HG02798 (cell line): ENCODE measurements at regions not wholly inside any gene's neighbourhood (a gene's known extent, or its start where the extent isn't known, plus 50 kb on each side); places are given as distances from the start of the nearest gene placed in this dataset.

ENCODE experiments used
- ATAC-seq: cut with Tn5 transposase; IDR thresholded peaks from one replicate; pipeline ENCODE4 v1.9.1; 2021; ENCODE audit warnings: mild to moderate bottlenecking; ENCODE audit not compliant: unreplicated experiment, poor library complexity

DNA sequence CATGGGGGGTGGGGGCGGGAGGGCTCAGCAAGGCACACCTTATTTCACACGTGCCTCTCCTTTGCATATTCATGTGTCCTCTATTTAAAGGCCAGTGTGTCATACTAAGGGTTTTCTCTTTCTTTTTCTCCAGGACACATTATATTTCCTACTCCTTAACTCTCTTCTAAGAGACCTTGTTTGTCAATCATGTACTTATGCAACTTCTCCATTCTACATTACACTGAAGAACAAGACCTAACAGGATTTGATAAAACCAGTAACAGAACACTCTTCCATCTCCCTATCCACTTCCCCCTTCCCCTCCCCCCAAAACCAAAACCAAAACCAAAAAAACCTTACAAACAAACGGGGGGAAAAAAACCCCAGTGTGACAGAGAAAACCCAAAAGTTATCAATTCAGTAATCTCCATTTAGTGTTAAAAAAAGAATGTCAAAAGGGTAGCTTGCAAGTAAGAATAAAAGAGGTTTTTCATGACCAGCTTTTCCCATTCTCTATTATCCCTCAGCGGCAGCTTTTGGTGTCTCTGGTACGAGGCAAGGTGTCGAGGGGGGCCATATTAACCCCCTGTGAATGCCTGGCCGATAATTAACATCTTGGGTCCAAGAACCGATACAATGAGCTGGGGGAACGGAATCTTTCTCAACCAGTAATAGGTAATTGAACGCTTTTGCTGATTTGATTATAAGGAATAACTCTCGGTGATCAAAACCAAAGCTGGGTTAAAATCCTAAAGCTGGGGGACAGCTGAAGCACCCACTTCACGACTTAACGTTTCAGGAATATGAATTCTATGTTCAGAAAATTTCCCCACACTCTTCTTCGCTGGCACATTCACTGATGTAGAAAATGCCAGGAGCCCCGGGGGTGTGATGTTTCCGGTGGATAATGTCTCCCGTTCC is 191.0 kb upstream of the TCF4 start:
- ATAC-seq, result no peak

DNA sequence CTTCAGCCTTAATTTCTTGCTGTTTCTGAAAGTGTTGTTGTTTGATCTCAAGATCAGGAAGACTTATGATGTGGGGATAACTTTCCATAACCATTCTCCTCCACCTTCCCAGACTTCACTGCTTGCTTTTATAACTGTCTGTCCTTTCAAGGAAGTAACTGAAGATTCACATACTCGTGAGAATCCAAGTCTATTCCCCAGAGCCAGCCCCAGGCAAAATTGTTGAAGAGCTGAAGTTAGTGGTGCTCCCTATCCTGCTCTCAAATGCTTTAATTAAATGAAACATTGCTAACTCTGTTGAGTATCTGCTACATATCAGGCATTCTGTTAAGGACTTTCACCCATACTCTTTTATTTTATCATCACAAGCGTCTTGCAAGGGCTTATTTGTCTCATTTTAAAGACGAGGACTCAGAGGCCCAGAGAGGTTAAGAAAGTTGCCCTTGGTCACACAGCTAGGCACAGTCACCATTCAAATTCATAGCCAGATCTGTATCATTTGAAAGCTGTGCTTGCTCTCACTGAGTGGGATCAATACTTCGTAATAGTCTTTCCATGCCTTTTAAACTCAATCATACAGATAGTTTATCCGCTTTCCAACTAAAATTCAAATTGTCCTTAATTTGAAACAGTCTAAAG is 189.8 kb upstream of the TCF4 start:
- no peak for ATAC-seq

DNA sequence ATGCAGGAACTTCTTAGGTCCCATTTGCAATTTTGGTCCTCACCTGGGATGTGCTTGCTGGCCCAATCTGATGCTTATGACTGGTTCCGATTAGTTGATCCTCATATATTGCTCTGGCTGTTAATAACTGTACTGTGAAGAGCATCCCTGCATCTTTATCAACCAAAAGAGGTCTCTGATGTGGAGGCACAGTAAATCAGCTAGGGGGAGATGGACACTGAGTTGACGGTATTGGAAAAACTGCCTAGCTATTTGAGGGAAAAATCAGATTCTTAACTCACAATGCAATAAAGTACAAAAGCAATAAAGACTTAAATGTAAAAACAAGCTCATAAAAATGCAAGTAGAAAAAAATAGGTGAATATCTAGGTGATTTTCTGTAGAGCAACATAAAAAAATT is 188.0 kb upstream of the TCF4 start:
- ATAC-seq, result no peak

DNA sequence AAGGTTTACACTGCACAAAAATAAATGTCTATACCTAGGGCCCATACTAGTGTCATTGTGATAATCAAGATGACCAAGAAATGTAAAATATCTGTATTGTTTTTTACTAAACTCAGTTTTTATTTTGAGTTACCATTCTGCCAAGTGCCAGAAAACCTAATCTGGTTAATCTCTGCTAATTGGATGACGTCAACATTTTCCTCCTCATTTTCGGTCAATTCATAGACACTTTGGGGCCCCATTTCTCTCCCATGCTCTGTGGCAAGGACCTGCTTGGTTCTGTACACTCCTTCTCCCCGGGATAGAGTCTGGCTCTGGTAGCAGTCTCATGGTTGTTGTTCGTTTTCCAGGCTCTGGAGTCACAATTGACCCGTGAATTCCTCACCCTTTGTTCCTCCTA is 186.5 kb upstream of the TCF4 start:
- no peak for ATAC-seq

DNA sequence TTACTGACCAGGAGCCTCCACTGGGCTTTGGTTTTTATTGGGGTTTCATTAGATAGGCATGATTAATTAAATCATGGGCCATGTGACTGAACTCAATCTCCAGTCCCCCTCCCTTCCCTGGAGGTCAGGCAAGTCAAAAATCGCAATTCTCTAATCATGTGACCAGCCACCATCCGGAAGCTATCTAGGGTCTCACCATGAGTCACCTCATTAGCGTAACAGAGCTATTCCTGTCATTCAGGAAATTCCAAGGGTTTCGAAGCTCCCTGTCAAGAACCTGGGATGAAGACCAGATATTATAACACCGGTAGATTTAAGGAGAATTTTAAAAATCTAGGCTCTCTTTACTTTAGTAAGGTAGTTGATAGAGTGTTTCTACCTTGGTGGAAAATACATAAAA is 180.3 kb upstream of the TCF4 start:
- no peak for ATAC-seq

DNA sequence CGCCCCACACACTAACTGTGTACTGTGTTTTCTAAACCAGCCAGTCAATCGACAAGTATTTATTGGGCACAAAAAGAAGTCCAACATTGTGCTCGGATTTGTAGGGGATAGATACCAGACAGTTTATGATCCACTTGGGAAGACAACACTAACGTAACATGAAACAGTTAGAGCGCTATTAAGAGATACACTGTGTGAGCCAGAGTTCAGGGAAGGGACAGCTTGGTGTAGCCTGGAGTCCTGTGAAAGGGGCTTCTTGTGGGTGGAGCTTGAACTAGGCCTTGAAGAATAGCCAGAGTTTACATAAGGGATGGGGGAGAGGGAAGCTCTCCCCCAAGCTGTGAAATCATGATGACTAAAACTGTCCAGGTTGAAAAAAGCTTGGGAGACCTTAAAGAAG is 176.4 kb upstream of the TCF4 start:
- ATAC-seq, result no peak

DNA sequence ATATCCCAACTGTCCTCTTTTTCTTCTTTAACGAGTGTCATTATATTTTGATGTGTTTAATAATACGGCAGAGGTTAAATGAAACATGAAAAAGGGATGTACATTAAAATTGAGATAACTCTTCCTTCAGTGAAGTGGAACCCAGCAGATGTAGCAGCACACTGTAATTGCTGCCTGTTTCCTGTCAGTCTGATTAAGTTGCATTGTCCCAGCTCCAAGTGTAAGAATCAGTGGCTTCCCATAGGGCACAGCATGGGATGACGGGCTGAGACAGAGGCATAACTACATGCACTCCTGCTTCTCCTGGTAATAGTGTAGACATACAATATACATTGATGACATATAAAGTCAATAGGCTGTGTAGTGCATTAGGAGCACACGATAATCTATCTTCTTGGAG is 175.8 kb upstream of the TCF4 start:
- ATAC-seq, result no peak

DNA sequence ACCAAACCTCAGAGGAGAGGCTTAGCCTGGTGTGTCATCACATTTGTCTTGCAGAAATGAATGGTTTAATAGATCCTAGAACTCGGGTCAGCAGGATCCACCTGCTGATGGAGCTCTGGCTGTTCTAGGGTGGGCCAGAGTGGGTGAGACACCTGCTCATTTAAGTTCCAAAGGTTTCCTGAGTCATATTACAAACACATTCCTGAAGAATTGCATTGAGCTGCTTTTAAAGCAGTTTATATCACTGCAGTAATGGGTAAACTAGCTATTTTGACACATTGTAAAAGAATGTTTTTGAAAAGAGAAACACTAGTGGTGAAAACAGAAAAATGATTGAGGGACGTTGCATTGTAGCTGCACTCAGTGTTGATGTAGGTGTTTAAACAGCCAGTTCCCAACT is 175.3 kb upstream of the TCF4 start:
- ATAC-seq, result no peak

DNA sequence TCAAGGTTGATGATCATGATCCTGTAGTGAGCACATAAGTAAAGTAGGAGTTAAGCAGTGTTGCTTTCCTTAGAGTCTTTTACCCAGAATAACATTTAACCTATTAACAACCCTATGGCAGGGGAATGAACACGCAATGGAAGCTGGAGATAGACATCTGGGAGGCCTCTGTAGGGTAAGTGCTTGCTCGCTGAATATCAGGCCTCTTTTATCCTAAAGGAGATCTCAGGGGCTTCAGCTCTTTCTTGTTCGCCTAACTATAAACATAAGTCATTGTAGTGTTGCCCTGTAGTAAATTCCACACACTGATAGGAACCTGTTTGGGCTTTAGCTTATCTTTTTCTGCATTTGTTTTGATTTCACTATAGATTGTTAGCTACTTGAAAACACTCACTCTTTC is 174.4 kb upstream of the TCF4 start:
- no peak for ATAC-seq

DNA sequence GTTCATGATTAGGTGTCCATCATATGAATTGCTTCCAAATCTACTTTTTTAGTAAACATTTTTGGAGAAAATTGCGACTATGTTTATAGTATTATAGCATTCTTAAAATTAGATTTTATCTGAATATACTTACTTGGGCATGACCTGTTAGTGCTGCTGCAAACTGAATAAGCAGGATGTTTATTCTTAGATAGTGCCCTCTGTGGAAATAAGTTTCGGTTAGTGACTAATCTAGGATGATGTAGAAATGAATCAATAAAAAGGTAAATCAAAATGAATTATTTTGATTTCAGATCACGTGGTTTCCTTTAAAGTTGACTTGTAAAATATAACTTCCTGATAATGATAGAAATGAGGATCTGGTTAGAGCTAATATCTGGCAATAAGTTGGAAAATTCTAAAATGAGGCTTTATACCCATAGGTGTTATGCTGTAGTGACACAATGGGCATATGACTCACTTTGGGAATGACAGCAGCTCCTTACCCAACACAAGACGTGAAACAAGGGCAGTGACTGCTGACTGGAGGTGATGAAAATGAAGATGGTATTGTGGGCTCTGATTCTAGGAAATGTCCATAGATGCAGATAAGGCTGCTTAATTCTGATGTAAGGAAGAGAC is 165.8 kb upstream of the TCF4 start:
- ATAC-seq, result no peak

DNA sequence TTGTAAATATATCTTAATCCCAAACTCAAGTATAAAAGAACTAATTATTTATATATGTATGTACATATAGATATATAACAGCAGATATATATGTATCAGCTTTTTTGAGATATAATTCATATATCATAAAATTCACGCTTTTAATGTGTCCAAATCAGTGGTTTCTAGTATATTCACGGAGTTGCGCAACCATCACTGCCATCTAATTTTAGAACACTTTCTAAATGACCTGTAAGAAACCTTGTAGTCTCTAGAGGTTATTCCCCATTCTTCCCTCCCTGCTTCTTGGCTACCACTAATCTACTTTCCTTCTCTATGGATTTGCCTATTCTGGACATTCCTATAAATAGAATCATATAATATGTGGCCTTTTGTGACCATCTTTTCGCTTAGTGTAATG is 163.5 kb upstream of the TCF4 start:
- no peak for ATAC-seq

DNA sequence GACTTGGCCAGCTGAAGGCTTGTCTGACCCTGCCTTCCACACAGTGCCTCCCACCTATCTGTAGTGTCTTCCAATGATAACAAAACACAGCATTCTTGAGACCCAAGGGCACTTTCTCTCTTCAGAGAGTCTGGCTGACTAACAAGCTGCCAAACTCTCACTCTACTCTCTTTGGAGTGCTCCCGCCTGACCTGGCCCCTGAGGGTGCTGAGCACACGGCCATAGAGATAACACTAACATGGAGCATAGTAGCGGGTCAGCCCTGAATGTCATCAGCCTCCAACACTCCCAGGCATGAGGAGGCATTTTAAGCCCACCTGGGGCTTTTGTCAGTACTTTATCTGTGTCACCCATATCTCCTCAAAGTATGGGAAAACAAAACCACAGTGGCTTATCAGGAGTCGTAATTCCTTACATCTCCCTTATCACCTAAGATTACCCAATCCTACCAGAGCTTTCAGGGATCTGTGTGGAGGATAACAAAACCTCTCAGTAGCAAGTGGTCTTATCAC is 160.3 kb upstream of the TCF4 start:
- ATAC-seq, result no peak

DNA sequence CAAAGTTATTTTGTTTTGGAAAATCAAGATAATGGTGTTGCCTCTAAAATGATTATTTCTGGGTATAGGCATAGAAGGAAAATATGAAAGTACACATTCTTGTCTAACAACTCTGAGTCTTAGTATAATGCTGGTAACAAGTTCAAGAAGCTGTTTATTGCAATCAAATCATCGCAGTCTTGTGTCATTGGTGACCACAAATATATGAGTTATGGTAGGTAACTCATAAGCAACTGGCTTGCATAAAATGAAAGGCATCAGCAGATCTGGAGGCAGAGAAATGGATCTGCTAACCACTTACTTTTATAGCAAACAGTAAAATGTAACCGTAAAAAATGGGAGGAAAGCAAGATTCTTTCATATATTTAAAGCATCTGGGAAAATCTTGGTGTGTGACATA is 156.2 kb upstream of the TCF4 start:
- no peak for ATAC-seq

DNA sequence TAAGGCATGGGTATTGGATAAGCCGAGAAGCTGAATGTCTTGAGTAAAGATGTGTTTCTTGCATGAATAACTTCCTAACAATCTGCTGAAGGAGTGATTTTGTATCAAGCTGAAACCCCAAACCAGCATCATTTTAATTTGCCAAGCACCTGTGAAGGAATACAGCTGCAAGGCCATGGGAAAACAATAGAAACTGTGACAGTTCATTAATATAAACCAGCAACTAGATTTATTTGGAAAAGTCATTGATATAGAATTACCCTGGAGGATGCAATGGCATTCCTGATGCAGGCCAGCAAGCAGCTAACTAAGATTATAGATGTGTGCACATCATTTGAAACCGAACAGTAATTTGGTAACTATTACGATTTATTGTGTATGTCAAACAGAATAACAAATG is 155.7 kb upstream of the TCF4 start:
- ATAC-seq, result no peak

DNA sequence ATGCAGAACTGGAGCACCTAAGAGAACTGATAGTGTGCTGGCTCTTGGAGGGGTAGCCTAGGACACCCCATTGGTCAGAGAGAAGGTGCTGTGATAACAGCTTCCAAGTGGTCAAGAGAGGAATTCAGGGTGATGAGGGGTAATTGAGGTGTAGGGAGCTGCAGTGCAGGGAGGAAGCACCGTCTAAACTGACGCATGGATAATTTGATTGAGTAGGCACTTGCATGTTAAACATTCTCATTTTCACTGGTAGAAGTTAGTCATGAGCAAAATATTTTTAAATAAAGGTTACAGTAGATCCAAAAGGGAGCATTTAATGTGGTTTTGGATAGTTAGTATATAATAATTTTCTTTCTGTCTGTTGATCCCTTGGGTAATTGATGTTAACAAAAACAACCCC is 155.1 kb upstream of the TCF4 start:
- no peak for ATAC-seq

DNA sequence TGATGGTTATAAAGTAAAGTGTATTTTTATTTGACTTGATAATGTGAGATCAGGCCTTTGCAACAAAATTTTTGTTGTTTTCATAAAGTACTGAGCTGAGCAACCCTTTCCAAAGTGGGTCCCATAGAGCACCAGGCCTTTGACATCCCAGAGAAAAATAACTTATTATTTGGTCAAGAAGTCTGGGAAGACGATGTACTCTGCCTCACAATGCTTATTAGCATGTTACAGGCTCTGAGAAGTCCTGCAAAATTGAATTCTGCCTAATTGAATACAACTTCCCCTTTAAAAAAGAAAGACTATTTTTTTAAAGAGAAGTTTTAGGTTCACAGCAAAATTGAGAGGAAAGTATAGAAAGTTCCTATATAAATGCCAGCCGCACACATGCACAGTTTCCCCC is 151.5 kb upstream of the TCF4 start:
- ATAC-seq, result no peak

DNA sequence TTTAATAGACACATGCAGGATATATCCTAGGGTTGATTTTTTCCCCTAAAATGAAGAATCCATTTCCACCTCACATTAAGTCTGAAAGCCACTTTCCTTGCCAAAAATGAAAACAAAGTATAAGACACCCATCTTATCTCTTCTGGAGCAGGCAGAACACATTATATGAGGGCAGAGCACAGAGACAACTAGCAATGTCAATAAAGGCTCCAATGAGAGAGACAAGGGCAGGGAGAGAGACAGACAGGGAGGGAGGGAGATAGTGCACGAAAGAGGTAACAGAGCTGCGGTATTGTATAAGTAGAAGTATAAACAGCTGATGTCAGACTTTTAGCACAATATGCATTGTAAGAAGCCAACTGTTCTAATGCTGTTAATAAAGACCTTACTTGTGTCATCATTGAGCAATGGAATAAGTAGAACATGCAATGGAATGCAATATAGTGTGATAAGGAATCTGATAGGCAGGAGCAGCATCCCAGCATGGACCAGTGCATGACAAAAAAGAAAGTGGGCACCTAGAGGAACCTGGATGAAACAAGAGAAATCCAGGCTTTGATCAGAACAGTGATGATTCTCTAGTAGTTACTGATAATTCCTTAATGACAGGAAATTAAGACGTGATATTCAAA is 150.6 kb upstream of the TCF4 start:
- no peak for ATAC-seq

DNA sequence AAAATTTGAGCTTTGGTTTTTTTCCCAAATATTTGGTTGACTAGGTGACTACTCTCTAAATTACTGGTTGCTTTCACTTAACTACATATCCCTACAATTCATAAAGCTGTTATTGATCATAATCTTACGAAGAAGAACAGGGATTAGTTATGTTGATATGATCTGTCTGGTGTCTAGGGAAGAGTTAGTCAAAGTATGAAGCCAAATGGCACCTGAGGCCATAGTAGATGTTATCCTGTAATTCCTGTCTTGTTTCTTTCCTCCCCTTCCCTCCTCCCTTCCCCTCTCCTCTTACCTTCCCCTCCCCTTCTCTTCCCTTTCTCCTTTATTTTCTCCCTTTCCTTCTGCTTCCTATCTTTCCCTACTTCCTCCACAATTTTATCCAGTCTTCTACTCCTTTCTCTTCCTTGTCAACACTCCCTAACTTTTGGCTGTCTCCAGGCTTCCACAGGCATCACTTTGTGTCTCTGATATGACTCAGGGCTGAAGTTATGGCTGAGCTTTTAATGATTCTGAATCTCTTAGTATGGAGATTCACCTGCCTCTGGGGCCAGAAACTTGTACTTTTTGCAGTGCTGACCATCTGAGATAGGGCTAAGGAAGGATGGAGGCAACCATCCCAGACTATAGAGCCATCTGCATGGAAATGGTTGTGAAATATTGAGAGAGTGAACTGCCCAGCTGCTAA is 149.9 kb upstream of the TCF4 start:
- ATAC-seq, result no peak

DNA sequence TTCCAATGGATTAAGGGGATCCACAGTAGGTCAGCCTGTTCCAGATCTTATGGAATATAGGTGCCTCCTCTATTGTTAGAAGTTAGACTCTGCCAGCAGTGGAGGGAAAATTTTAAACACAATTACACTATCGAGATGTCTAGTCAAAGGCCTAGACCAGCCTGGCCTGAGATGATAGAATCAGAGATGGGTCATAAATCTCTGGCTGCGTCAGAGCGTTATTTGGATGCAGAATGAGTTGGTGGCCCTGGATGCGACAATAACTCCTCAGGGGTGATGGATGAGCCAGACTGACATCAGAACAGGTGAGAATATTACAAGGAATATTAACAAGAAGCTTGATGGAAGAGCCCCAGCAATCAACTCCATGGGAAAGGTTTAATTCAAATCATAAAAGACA is 149.3 kb upstream of the TCF4 start:
- ATAC-seq, result no peak

DNA sequence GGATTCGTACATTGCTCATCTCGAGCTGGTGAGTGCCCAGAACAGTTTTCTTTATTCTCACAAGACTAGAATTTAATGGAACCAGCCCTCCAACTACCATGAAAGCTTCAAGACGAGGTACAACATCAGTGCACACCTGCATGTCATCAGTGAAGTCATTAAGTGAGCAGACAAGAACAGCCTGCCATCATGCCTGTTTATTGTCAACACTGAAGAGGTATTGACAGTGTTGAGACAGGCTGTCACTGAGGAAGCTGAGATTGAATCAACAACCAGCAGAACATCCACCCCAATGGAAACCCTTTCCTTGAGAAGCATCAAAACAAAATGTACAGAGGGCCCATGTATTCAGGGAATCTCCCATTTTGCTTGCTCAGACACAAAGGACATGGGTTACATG is 148.0 kb upstream of the TCF4 start:
- ATAC-seq, result no peak
